ENCODE measurements at regions not wholly inside any gene's neighbourhood (a gene's known extent, or its start where the extent isn't known, plus 50 kb on each side); places are given as distances from the start of the nearest gene placed in this dataset.

GRCh38 chr12:59472273-59472672, 123.6 kb upstream of the SLC16A7 start:
- no peak for TF ChIP-seq EP300 (IDR thresholded peaks at IDR 0.05; ENCODE audit: borderline replicate concordance in 1 of 2, control insufficient read depth in 1 of 2, low read depth in 2 of 2, low read length in 2 of 2)
- TF ChIP-seq KDM1A (IDR thresholded peaks at IDR 0.05; ENCODE audit: borderline replicate concordance): no peak
- TF ChIP-seq POLR2A (IDR thresholded peaks at IDR 0.05; ENCODE audit: low read depth, low read length): no peak
- no peak for TF ChIP-seq MXI1 (IDR thresholded peaks at IDR 0.05; ENCODE audit: low read depth, low read length)
- TF ChIP-seq CTCF (IDR thresholded peaks at IDR 0.05 in 2 of 3, conservative IDR thresholded peaks at IDR 0.05 in 1 of 3; ENCODE audit: control insufficient read depth in 2 of 3, extremely low read depth in 1 of 3, insufficient read depth in 1 of 3, low read depth in 3 of 3, low read length in 3 of 3): no peak
- TF ChIP-seq STAT3 (IDR thresholded peaks at IDR 0.05; ENCODE audit: low read depth, low read length): no peak
- no peak for TF ChIP-seq STAT1 (conservative IDR thresholded peaks at IDR 0.05)
- no peak for TF ChIP-seq HCFC1 (IDR thresholded peaks at IDR 0.05; ENCODE audit: low read length)

Measured in GM12878 (cell line).